OCI-LY7 (cell line): ENCODE measurements at regions not wholly inside any gene's neighbourhood (a gene's known extent, or its start where the extent isn't known, plus 50 kb on each side); places are given as distances from the start of the nearest gene placed in this dataset.

Experiments
- BruUV-seq: library from RNA; stranded (reverse); fragments of 400-500 nt; replicated peaks from 2 replicates; lab custom pipeline; 2021; lab: Mats Ljungman, UMichigan
- CTCF ChIA-PET: fragments of 300-600 bp; sonication (Branson Sonifier 250); formaldehyde crosslinking; loops from one replicate; lab custom pipeline; 2022; ENCODE audit warnings: antibody characterized with exemption; ENCODE audit not compliant: unreplicated experiment; lab: Charles Lee
- POLR2A ChIA-PET: fragments of 300-600 bp; sonication (Branson Sonifier 250); formaldehyde crosslinking; loops from one replicate; lab custom pipeline; 2022; ENCODE audit warnings: antibody characterized with exemption; lab: Charles Lee
- DNase-seq: peaks from one replicate; pipeline ENCODE4 v3.0.0-alpha.2; 2015; ENCODE audit warnings: low spot score
- H2AFZ ChIP-seq: fragments of 200-600 bp; sonication (generic), shearing (Covaris generic); 2 replicates; pipeline ENCODE4 v1.6.1; 2014; ENCODE audit warnings: mild to moderate bottlenecking, antibody characterized with exemption, low read length, moderate library complexity
- H3K27ac ChIP-seq: fragments of 200-600 bp; sonication (generic); 2 replicates; pipeline ENCODE4 v1.5.1; 2014; ENCODE audit warnings: mixed run types, low read depth, mild to moderate bottlenecking, moderate library complexity, low read length, inconsistent platforms; ENCODE audit not compliant: poor library complexity, severe bottlenecking
- H3K36me3 ChIP-seq: fragments of 200-600 bp; sonication (generic); 2 replicates; pipeline ENCODE4 v1.6.1; 2014; ENCODE audit warnings: mild to moderate bottlenecking, antibody characterized with exemption, low read length, moderate library complexity, mixed read lengths; ENCODE audit not compliant: insufficient read depth
- H3K4me1 ChIP-seq: fragments of 200-600 bp; sonication (generic); 2 replicates; pipeline ENCODE4 v1.5.1; 2014; ENCODE audit warnings: mild to moderate bottlenecking, low read length; ENCODE audit not compliant: insufficient read depth, poor library complexity, severe bottlenecking
- H3K4me2 ChIP-seq: fragments of 200-600 bp; sonication (generic); 2 replicates; pipeline ENCODE4 v1.6.1; 2014; ENCODE audit warnings: mild to moderate bottlenecking, low read length
- H3K4me3 ChIP-seq: fragments of 200-600 bp; sonication (generic); 2 replicates; pipeline ENCODE4 v1.5.1; 2014; ENCODE audit warnings: mild to moderate bottlenecking, low read depth, low read length; ENCODE audit not compliant: poor library complexity, severe bottlenecking
- H3K79me2 ChIP-seq: fragments of 200-600 bp; sonication (generic); 2 replicates; pipeline ENCODE4 v1.6.1; 2016; ENCODE audit warnings: low read depth, mild to moderate bottlenecking, low read length, moderate library complexity, mixed read lengths; ENCODE audit not compliant: insufficient read depth
- H3K9me2 ChIP-seq: fragments of 200-600 bp; sonication (generic); 2 replicates; pipeline ENCODE4 v1.6.1; 2016; ENCODE audit warnings: mild to moderate bottlenecking, low read length, mixed read lengths; ENCODE audit not compliant: insufficient read depth
- H3K9me3 ChIP-seq: fragments of 200-600 bp; sonication (generic); 2 replicates; pipeline ENCODE4 v1.6.1; 2014; ENCODE audit warnings: mild to moderate bottlenecking, mixed run types, low read length, mixed read lengths
- H4K20me1 ChIP-seq: fragments of 200-600 bp; sonication (generic); 2 replicates; pipeline ENCODE4 v1.6.1; 2014; ENCODE audit warnings: mild to moderate bottlenecking, antibody characterized with exemption, low read length, moderate library complexity, mixed read lengths; ENCODE audit not compliant: insufficient read depth
- EZH2phosphoT487 ChIP-seq: fragments of 200-600 bp; sonication (generic); IDR thresholded peaks from 2 replicates; pipeline ENCODE4 v1.6.1; 2018; ENCODE audit warnings: low read depth, borderline replicate concordance, mild to moderate bottlenecking, mixed run types, antibody characterized with exemption, low read length, moderate library complexity, mixed read lengths
- intact Hi-C: fragments of 100-400 bp; cut with micrococcal nuclease; formaldehyde crosslinking; loops from one replicate; pipeline ENCODE4 v1.10.0; 2022; ENCODE audit not compliant: unreplicated experiment
- TF ChIP-seq, protein P1 (sequence below): fragments of 200-600 bp; sonication (generic); conservative IDR thresholded peaks from 2 replicates; pipeline ENCODE4 v1.5.1; 2014; ENCODE audit warnings: mild to moderate bottlenecking, antibody characterized with exemption, low read length, moderate library complexity, mixed read lengths

DNA sequence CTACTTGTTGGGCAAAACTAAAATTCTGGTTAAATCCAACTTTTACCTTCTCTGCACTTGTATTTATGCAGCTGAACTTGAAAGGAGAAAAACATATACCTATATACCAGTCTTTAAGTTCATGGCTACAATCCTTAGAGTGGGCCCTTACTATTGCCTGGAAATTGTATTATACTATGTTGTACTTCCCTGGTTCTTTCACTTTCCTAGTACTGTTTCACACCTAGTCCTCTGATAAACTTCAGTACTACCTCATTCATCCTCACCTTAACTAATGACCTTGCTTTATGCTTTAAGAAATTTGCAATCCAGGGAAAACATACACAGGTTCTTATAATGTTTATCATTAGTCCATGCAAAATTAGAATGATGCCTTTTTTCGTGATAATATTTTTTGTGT, 103.8 kb downstream of the HAUS1 start:
- Histone ChIP-seq H3K27ac (no peak overlapping the region), H3K79me2 (peaks cover 49% of the 10 kb centered on the region; the same call in 1 of the 2 replicates), H2AFZ (no peak overlapping the region), H3K4me1 (peaks cover 18% of the 10 kb centered on the region), H3K36me3 (peaks cover 4% of the 10 kb centered on the region; the same call in 1 of the 2 replicates), H3K4me2 (no peak overlapping the region), H3K4me3 (no peak overlapping the region), H4K20me1 (no peaks in the 10 kb centered on the region), H3K9me2 (no peaks in the 10 kb centered on the region), H3K9me3 (no peaks in the 10 kb centered on the region)
- CTCF ChIA-PET: no interaction called here
- intact Hi-C loops: no loop called here
- BruUV-seq: no TSS peak
- TF ChIP-seq, protein P1, sequence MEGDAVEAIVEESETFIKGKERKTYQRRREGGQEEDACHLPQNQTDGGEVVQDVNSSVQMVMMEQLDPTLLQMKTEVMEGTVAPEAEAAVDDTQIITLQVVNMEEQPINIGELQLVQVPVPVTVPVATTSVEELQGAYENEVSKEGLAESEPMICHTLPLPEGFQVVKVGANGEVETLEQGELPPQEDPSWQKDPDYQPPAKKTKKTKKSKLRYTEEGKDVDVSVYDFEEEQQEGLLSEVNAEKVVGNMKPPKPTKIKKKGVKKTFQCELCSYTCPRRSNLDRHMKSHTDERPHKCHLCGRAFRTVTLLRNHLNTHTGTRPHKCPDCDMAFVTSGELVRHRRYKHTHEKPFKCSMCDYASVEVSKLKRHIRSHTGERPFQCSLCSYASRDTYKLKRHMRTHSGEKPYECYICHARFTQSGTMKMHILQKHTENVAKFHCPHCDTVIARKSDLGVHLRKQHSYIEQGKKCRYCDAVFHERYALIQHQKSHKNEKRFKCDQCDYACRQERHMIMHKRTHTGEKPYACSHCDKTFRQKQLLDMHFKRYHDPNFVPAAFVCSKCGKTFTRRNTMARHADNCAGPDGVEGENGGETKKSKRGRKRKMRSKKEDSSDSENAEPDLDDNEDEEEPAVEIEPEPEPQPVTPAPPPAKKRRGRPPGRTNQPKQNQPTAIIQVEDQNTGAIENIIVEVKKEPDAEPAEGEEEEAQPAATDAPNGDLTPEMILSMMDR: no peak
- no peak for TF ChIP-seq EZH2phosphoT487
- POLR2A ChIA-PET: no interaction called here
- no peak for DNase-seq

DNA sequence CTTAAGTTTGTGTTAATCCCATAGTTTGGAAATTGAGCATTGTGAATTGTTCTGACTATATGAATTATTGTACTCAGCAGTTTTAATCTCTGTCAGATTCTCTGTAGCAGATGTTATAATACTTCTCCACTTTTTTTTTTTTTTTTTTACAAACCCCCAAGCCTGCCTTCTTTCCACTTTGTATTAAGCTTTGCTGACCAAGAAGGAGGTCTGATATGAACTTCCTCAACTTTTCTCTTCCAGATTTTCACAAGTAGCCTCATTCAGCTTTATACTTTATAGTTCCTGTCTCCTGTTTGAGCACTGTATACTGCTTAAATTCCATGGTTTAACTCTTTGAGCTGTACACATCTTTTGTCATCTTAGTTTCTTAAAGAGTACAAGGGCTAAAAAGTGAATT, 105.0 kb downstream of the HAUS1 start:
- ChIA-PET CTCF (no interaction called here), POLR2A (interaction anchor here (0.6 to 0.7 kb wide), 2 partner anchors 21 to 89 kb away, joined by 3 to 4 read pairs; no protein-coding TSS in a partner anchor)
- intact Hi-C loops: no loop called here
- Histone ChIP-seq H3K9me3 (no peaks in the 10 kb centered on the region), H3K9me2 (no peaks in the 10 kb centered on the region), H4K20me1 (no peaks in the 10 kb centered on the region), H3K79me2 (peaks cover 52% of the 10 kb centered on the region; the same call in 1 of the 2 replicates), H3K4me1 (peaks cover 18% of the 10 kb centered on the region), H3K36me3 (peaks cover 4% of the 10 kb centered on the region; the same call in 1 of the 2 replicates), H2AFZ (no peak overlapping the region), H3K4me3 (no peak overlapping the region), H3K4me2 (no peak overlapping the region), H3K27ac (no peak overlapping the region)
- no peak for TF ChIP-seq EZH2phosphoT487
- TF ChIP-seq, protein P1: no peak
- no TSS peak for BruUV-seq
- no peak for DNase-seq

DNA sequence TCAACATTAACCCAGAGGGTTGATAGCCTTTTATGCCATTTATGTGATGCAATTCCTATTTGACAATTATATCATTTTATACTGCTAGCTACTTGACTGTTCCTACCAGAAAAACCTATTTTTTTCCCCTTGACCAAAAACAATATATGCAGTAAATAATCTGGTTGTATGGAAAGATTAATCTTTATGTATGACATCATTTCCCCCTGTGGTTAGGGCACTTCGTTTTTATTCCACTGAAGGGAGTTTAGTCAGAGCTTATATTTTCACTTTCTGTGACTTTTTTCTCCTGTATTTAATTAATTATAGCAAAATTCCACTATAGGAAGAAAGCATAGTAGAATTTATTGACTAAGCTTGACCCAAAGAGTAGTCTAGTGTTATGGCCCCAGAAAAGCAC, 107.6 kb downstream of the HAUS1 start:
- H3K36me3 ChIP-seq: peaks cover 16% of the 10 kb centered on the region

More for the DNA sequence above, 107.6 kb downstream of the HAUS1 start:
- BruUV-seq: no TSS peak
- no peak for TF ChIP-seq EZH2phosphoT487
- TF ChIP-seq, protein P1: no peak
- Histone ChIP-seq H3K4me2 (peak overlapping the region; percentile 44; the same call in 1 of the 2 replicates), H3K9me3 (no peaks in the 10 kb centered on the region), H2AFZ (no peak overlapping the region), H3K4me3 (no peak overlapping the region), H3K9me2 (no peaks in the 10 kb centered on the region), H3K79me2 (peaks cover 45% of the 10 kb centered on the region), H3K4me1 (peaks cover 14% of the 10 kb centered on the region), H3K27ac (no peak overlapping the region), H4K20me1 (no peaks in the 10 kb centered on the region; the same call in 1 of the 2 replicates)
- CTCF ChIA-PET: no interaction called here
- DNase-seq: no peak
- POLR2A ChIA-PET: interaction anchor here (0.6 kb wide), 2 partner anchors 13 to 1438 kb away, joined by 3 to 4 read pairs; no protein-coding TSS in a partner anchor
- intact Hi-C loops: no loop called here
